CD4-positive, alpha-beta T cell treated with Interleukin-17A for 1 hour (primary cell): ENCODE measurements at regions not wholly inside any gene's neighbourhood (a gene's known extent, or its start where the extent isn't known, plus 50 kb on each side); places are given as distances from the start of the nearest gene placed in this dataset.

Experiments used
- DNase-seq: peaks from one replicate; pipeline ENCODE4 v3.0.0-alpha.2; 2020

DNA sequence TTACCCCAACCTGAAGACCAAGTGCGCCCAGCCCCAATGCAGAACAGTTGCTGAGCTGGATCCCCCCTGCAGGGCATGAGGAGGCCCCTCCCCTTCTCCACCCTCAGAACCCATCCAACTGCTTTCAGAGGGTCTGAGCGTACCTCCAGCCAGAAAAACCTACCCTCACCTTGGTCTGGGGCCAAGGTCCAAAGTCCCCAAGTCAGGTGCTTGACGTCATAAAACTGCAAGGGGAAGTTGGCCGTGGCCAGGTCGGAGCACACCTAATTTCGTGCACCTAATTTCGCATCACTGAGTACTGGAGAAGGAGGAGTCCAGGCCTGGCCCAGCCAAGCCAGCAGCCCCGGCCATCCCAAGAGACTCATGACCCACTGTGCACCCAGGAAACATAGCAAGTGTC is 289.8 kb downstream of the CTTN start:
- no peak for DNase-seq

DNA sequence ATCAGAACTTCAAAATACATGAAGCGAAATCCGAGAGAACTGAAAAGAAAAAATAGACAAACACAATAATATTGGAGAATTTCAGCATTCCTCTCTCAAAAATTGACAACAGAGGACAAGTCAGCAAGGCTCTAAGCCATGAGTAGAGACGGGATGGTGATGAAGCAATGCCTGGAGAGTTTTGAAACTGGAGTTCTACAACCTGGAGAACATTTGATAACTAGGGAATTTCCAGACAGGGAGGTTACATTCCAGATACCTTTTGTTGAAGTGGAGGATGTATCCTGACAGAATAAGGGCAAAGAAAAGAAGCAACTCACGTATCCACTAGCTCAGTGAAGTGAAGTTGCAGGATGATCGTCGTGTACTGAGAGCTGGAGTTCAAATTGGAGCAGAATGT is 291.4 kb downstream of the CTTN start:
- no peak for DNase-seq

DNA sequence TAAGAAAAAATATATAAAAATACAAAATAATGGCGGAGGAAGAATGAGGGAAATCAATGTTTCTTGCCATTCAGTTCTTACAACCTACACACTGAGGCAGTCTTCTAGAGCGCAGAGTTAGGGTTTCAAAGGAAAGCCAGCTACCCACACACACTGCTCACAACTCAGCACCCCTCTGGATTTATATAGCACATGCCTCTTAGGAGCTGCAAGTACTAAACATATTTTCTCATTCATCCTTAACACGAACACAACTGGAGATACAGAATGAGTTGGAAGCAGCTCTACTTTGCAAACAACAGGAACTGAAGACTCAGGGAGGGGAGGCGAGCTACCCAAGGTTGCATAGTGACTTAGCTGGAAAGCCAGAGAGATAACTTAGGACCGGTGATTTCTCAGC is 293.8 kb downstream of the CTTN start:
- no peak for DNase-seq

DNA sequence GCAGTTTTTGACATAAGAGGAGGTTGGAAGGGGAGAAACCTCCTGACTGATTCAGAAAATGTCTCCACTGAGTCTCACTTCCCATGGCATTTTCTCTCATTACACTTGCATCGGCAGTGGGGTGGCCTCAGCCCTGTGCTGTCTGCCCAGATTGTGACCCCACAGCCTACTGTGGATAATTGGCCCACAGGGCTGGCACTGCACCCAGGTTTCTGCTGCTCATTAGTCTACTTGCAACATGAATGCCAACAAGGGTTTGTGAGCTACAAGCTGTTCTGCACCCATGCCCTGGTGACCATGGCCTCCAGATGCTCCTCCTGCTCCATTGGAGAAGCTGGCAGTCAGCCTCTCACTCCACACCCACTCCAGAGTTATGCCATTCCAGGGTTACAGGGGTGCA is 296.0 kb downstream of the CTTN start:
- no peak for DNase-seq

DNA sequence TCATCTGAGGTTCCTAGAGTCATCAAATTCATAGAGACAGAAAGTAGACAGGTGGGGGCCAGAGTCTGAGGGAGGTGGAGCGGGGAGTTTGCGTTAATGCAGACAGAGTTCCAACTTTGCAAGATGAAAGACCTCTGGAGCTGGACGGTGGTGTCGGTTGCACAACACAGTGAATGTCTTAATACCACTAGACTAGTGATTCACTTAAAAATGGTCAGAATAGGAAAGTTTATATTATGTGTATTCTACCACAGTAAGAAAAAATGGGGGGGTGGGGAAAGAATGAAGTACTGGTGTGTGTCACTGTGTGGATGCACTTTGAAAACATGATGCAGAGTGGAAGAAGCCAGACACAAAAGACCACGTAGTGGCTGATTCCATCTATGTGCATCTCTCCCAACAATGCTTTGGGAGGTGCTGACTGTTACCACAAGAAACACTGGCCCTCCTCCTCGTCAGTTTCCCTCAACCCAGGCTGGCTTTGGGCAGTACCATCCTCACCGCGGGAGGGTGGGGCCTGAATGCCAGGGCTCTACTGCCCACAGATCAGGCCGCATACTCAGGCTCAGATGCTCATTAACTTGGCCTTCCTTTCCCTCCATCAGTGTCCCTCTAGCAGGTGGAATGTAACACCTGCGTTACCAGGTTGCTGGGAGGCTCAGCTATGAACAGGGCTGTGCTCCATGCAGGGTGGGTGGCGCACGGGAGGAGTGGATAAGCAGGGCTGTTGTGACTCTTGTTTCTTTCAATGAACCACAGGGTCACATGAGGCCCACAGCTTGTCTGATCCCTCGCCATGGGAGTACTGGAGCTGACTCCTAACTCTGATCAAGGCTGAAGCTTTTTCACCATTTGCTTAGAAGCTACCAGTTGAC is 297.0 kb downstream of the CTTN start:
- DNase-seq, result no peak

DNA sequence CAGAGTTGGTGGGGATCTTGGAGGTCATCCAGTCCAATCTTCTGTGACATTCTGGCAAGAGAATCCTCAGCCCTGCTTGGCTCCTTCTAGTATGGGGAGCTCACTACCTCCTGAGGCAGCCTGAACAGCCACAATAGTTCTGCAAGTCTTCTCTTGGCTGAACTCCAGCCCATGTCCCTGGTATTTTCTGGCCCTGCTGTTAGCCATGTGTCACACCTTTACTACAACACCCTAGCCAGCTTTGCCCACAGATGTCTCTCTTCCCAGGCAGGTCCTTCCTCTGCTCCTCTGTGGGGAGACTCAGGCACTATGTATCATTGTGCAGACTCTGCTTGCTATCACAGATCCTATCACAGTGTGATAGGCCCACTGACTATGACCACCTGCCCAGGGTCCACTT is 297.7 kb downstream of the CTTN start:
- no peak for DNase-seq

DNA sequence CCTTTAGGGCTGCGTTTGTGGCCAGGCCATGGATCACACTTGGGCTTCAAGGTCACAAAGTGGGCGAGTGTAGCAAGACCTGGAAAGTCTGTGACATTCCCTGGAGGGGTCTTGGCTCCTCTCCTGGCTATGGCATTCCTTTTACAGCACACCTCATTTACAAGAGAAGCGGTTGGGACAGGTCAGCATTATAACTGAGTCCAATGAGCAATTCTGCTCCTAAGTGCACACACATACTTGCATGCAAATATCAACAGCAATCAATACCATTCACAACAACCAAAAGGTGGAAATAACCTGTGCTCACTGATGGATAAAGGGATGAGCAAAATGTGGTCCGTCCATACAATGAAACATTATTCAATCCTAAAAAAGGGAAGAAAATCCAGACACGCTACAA is 298.2 kb downstream of the CTTN start:
- no peak for DNase-seq

DNA sequence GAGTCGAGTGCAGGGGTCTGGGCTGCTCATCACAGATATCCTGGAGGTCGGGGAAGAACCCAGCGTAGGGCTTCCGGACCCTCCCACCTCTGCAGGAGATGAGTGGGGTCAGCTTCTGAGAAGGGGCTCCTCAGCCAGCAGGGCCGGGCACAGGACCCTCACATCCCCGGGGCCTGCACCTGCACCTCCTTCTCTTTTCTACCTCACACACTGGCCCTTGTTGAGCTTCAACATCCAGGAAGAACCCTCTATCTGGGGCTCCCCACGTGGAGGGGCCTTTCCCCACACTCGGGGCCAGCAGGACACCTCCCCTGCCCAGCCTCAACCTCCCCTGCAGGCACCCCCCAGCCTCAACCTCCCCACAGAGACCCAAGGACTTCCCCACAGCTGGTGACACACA is 299.4 kb downstream of the CTTN start:
- no peak for DNase-seq

DNA sequence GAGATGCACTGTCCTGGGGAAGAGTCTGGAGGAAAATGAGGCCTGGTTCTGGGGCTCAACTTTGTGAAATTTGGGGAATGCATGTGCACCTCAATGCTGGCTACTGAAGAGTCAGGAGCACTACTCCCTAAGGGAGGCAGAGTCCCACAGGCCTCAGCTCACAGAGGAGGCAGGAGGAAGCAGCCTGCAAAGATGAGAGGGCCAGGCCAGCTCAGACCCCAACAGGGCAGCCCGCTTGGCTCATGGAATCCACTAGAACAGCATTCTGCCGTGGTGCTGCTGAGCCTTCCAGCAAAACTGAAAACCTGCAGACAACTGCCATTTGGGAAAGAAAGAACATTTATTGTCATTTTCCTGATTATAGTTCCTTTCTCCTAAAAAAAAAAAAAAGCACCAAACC is 300.5 kb downstream of the CTTN start:
- DNase-seq, result no peak

DNA sequence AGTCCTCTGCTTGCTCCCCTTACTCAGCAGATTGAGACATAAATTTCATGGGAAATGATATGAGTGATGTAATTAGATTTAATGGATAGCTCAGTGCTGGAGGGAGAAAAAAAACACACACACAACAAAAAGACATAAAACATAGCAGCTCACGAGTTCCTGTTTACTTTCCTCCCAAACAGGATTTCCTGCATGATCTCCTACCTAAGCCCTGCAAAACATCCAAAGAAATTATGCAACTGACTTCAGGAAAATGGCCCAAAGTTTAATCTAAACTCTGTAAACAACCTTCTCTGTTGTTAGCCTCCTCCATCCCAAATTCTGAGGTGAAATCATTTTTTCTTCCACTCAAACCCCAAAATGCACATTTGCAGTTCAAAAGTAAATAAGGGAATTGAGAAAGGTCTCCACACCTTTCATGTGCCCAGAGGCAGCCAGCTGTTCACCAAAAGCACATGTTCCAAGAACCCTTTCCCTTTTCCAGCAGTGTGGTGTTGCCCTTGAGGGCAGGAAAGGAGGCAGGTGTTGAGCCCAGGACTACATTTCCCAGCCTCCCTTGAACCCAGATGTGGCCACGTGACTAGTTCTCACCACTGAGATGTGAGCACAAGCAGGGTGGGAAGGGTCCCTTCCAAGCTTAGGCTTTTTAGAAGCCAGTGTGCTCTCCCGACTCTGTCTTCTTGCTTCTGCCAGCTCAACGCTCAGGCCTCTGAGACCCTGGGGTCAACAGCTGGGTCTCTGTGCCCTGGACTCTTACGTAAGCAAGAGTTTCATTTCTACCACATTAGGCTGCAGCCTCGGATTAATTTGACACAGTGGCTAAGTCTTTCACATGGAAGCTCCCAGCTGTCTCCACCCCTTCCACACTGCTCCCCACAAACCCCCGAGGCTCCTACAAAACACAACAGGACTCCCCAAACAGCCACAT is 301.2 kb downstream of the CTTN start:
- no peak for DNase-seq

DNA sequence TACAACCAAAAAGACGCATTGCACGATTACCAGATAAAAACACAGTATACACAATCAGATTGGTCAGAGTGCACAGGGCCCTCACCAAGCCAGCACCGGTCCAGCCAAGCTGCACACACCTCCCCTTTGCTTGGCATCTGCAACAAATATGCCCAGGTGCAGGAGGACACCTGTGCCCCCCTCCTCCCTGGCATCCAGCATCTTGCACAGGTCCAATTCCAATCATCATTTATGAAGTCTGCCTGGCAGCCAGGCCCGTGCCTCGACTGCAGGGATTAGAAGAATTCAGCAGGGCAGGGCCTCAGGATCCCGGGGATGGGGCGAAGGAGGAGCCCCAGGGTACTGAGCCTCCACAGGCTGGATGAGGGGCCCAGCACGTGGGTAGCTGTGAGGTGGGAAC is 302.1 kb downstream of the CTTN start:
- DNase-seq, result no peak

DNA sequence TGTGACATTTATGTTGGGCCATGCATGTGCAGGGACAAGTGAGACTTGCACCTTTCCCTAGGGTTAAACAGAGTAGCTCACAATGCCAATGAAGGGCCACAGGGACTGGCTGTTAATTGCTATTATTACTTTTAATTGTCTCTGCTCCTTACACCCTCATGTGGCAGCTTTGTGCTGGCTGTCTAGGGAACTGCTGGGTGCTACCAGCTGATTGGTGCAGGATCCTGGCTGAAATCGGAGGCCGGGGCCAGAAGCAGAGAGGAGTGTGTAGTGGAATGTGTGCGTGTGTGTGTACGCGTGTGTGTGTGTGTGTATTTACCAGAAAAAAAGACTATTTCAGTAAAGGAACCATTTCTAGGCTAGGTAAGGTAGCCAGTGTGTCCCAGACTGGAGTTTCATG is 302.5 kb downstream of the CTTN start:
- DNase-seq, result no peak

DNA sequence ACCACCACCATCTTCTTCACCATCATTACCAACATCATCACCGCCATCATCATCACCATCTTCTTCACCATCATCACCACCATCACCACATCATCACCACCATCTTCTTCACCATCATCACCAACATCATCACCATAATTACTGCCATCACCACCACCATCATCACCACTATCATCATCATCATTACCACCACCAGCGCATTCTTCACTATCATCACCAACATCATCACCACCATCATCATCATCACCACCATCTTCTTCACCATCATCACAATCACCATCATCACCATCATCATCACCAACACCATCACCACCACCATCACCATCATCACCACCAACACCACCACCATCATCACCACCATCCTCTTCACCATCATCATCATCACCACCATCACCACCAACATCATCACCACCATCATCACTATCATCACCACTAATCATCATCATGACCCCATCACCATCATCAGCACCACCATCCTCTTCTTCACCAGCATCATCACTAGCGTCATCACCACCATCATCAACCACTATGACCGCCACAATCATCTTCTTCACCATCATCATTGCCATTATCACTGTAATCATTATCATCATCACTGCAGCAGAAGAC is 303.8 kb downstream of the CTTN start:
- DNase-seq, result no peak

DNA sequence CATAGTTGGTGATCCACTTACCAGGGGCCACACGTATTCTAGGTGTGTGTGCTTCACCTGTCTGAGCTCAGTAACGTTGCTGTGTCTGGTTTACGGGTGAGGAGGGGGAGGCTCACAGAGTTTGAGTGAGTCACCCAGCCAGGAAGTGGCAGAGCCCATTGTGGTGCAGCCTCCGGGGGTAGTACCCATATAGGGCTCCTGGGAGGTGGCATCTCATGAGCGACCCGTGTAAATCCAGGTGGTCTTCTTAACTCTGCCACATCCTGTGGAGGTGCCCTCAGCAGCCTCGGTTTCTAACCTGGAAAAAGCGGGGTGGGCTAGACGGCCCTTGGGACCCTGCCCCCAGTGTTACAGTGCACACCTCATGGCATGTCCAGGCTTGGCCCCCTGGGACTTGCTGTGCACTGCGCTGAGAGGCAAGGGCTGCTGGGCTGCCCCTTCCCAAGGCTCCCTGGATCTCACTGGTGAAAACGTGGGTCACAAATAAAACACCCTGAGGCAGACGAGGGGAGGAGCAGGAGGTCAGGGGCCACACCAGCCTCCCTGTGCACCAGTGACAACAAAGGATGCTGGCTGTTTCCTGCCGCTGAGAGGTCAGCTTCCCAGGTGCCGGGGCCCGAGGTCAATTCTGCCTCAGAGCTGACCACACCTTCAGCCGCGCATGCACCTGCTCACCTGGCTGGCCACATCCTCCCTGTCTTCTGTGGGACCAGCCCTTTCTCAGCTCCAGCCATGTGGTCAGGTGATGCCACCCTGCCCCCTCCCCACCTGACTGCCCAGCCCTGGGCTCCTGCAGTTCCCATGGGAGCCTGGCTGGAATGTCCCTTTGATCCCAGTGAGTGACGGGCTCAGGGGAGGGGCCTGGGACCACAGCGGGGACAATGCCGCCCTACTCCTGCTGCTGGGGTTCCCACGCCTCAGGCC is 305.1 kb downstream of the CTTN start:
- DNase-seq, result no peak

DNA sequence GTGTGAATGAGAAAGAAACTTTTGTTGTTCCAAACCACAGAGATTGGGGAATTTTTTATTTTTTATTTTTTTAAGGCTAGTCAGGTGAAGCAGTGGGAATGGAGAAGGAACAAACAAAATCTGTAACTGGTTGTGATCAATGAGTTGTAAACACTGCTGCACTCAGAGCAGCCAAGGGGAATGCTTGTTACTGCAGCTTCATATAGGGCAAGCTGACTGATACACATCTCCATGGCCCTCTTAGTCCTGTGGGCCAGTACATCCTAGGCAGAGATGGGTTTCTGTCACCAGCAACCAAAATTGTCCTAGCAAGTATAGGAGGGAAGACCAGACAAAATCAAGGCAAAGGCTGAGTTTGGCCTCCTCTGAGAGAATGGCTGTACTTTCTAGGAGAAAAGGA is 306.8 kb downstream of the CTTN start:
- DNase-seq, result no peak

DNA sequence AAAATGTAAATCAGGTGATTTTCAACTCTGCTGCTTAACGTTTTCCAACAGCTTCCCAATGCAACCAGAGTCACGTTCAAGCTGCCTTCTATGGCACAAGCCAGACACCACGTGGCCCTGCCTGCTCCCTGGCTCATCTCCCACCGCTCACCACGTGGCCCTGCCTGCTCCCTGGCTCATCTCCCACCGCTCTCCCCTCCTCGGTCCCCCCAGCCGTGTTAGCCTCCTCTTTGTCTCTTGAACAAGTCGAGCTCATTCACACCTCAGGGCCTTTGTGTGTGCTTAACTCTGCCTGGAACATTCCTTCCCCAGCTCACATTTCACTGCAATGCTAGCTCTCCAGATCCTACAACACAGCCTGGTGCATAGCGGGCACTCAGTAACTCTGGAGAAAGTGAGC is 307.6 kb downstream of the CTTN start:
- no peak for DNase-seq

DNA sequence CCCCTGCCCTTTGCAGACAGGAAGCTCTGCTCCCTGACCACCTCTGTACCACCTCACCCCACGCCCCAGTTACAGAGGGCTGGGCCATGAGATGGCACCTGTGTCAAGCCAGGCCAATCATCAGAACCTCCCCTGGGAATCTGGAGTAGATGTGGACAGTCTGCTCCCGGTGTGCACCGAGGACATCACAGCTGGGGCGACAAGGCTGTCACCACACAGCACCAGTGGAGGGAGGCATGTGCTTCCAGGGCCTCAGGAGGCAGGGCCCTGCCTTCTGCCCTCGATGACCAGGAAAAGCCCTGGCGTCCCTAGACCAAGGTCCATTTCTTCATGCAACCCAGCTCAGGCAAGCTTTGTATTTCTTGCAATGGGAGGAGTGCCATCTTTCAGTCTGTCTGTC is 309.5 kb downstream of the CTTN start:
- DNase-seq, result no peak

DNA sequence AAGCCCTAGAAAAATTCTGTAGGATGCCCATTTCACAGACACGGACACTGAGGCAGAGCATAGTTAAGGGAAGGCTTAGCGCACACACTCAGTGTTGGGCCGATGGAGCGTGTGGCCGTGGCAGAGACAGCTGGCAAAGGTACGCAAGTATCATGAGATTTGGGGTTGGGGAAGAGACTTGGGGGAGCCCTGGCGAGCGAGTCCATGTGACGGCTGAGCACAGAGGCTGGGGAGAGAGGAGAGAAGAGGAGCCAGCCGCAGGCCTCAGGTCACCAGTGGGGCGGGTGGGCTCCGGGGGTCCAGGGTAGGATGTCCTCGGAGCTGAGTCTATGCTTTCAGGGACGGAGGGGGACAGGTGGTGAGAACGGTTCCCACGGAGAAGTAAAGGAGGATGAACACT is 311.3 kb downstream of the CTTN start:
- no peak for DNase-seq

DNA sequence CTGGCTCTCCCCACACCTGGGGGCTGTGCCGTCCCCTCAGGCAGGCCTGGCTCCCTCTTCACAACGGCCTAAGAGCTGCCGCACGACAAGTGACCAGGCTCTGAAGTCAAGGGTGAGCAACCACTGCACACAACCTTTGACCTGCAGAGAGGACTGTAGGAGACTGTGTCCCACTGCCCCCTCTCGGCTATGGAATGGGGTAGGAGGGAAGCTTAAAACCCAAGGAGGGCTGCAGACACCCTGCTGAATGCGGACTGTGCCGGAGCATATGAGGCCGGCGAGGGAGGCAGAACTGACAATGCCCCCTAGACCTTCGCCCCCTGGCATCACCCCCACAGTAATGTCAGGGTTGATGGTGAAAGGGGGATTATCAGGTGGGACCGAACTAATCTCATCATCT is 311.9 kb downstream of the CTTN start:
- DNase-seq, result no peak

DNA sequence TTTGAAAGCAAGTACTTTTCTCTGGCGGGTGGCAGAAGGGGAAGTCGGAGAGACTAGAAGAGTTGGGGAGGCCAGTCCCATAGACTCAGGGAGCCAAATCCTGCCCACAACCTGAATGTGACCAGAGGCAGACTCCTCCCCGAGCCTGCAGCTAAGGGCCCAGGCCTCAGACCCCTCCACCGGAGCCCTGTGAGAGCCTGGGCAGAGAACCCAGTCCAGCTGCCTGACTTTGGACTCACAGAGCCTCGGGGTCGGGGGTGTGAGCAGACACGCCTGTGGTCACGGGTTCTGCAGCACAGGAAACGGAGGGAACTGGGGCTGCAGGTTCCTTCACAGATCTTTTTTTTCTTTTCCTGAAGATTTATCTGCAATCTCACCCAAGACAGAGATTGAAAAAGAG is 312.3 kb downstream of the CTTN start:
- no peak for DNase-seq

DNA sequence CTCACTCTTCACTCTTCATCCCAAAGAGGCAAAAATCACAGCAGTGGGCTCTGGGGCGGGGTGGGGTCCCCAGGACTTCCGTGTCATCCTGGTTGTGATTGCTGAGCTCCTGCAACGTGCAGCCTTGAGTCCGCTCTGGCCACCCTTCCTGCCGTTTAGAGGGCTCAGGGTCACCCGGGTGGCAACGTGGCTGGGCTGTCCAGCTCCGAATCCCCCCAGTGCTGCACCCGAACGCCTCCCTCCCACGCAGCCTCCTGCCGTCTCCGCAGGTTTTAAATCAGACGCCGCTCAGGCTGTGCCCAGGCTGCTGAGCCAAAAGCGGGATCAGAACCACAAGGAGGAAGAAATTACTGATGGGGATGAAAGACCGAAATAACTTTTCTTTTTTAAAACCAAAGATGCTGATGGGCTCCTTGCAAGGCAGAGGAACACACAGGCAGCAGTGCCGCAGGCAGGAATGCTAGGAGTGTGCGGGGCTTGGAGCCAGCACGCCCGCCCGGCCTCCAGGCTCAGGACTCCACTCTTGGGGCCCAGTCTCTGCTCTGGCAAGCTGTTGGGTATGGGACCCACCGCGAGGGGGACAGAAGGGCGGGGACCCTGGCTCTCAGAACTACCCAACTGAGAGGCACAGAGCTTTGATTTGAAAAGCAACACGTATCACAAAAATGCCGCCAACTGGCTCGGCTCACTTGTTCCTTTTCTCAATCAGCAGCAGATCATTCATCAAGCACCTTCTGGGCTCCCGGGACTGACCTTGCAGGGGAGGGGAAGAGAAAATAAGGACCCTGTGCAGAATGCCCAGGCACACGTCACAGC is 313.0 kb downstream of the CTTN start:
- no peak for DNase-seq

DNA sequence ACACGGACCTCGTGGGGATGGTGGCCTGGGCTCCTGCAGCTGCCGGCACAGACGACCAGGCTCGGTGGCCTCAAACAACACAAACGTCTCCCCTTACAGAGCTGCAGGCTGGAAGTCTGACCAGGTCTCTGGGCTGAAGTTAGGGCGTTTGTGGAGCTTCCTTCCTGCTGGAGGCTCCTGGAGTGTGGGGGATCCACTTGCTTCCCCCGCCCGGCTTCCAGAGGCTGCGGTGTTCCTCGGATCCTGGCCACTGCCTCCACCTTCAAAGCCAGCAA is 313.5 kb downstream of the CTTN start:
- DNase-seq, result no peak
